HG03457 (cell line): ENCODE measurements at regions not wholly inside any gene's neighbourhood (a gene's known extent, or its start where the extent isn't known, plus 50 kb on each side); places are given as distances from the start of the nearest gene placed in this dataset.
"Not testable (repeated sequence)": the region's sequence is repeated elsewhere in the genome, so short reads cannot be mapped to it uniquely, and the experiment has no call there.

Experiments
- ATAC-seq: cut with Tn5 transposase; IDR thresholded peaks from one replicate; pipeline ENCODE4 v1.9.1; 2021; ENCODE audit warnings: moderate number of reproducible peaks; ENCODE audit not compliant: unreplicated experiment

GRCh38 chrX:45622042-45622423 lies 421.4 kb upstream of the DIPK2B start:
- no peak for ATAC-seq

GRCh38 chrX:45621376-45622041 lies 420.8 kb upstream of the DIPK2B start:
- ATAC-seq: no peak

GRCh38 chrX:45619290-45619689 lies 418.6 kb upstream of the DIPK2B start:
- no peak for ATAC-seq

- not testable (repeated sequence) for ATAC-seq
Measured at GRCh38 chrX:45615591-45615990, 414.9 kb upstream of the DIPK2B start.

GRCh38 chrX:45614853-45615252 lies 414.2 kb upstream of the DIPK2B start:
- ATAC-seq: no peak

- no peak for ATAC-seq
Measured at GRCh38 chrX:45602151-45602550, 401.5 kb upstream of the DIPK2B start.

GRCh38 chrX:45601052-45601451 lies 400.4 kb upstream of the DIPK2B start:
- no peak for ATAC-seq

GRCh38 chrX:45598861-45599260 lies 398.2 kb upstream of the DIPK2B start:
- no peak for ATAC-seq

- ATAC-seq: no peak
Measured at GRCh38 chrX:45596188-45596808, 395.6 kb upstream of the DIPK2B start.

GRCh38 chrX:45592101-45592500 lies 391.4 kb upstream of the DIPK2B start:
- no peak for ATAC-seq

- no peak for ATAC-seq
Measured at GRCh38 chrX:45591650-45592049, 391.0 kb upstream of the DIPK2B start.

- no peak for ATAC-seq
Measured at GRCh38 chrX:45584717-45585116, 384.0 kb upstream of the DIPK2B start.

GRCh38 chrX:45577361-45577760 lies 376.7 kb upstream of the DIPK2B start:
- ATAC-seq: no peak

- ATAC-seq: no peak
Measured at GRCh38 chrX:45571453-45571852, 370.8 kb upstream of the DIPK2B start.

GRCh38 chrX:45566456-45566855 lies 365.8 kb upstream of the DIPK2B start:
- no peak for ATAC-seq

GRCh38 chrX:45557387-45557786 lies 356.7 kb upstream of the DIPK2B start:
- ATAC-seq: no peak

- no peak for ATAC-seq
Measured at GRCh38 chrX:45554736-45555135, 354.1 kb upstream of the DIPK2B start.

- ATAC-seq: no peak
Measured at GRCh38 chrX:45553417-45553816, 352.7 kb upstream of the DIPK2B start.

GRCh38 chrX:45546697-45547096 lies 346.0 kb upstream of the DIPK2B start:
- not testable (repeated sequence) for ATAC-seq

- no peak for ATAC-seq
Measured at GRCh38 chrX:45540181-45540580, 339.5 kb upstream of the DIPK2B start.

GRCh38 chrX:45537936-45538335 lies 337.3 kb upstream of the DIPK2B start:
- no peak for ATAC-seq

- no peak for ATAC-seq
Measured at GRCh38 chrX:45527834-45528233, 327.2 kb upstream of the DIPK2B start.

GRCh38 chrX:45524805-45525204 lies 324.1 kb upstream of the DIPK2B start:
- ATAC-seq: no peak
